Heart left ventricle (tissue), 13 donors: ENCODE measurements at regions not wholly inside any gene's neighbourhood (a gene's known extent, or its start where the extent isn't known, plus 50 kb on each side); places are given as distances from the start of the nearest gene placed in this dataset.

Experiments used
- CTCF ChIP-seq, 12 donors: fragments of 200-600 bp; sonication (generic) in 4 of 12; IDR thresholded peaks; one replicate each; pipeline versions ENCODE4 v1.5.0 to v1.8.0; 2018 to 2022; ENCODE audit warnings: antibody characterized with exemption in 12 of 12, mild to moderate bottlenecking in 5 of 12
- POLR2A ChIP-seq, 2 donors: fragments of 450-650 bp; IDR thresholded peaks; one replicate each; pipeline ENCODE4 v1.6.1; 2017; ENCODE audit warnings: antibody characterized with exemption in 2 of 2, mild to moderate bottlenecking in 2 of 2, moderate library complexity in 2 of 2
- donor health status: ischemic (EF 13 %, LVEDD 7.1; RV severe dilation, severe dysfunction).
- donor health status: DM: no; HTN: yes; CAD: no.
- donor health status: DM: no; HTN: no; CAD: no.
- donor health status: ischemic (EF 25% LVEDD 6.9; RV normal size, moderate dysfunction).
- donor health status: ischemic (EF 25% LVEDD 5.7; RV mildly dilated, moderate dysfunction).
- donor health status: ischemic (EF 35%, LVEDD 5.7; RV mildly dilated, moderate dysfunction).
- donor health status: nonischemic (EF 11% LVEDD 7.7; RV severe dilation, severe dysfunction).
- donor health status: DM: yes; HTN: yes; CAD: no.
- donor health status: PGD.
- donor health status: ischemic (EF 29% LVEDD 5.4; RV normal size, mild dysfunction).
- donor health status: nonischemic (EF 23%, LVEDD 6.1; RV moderate dilation, normal function).

GRCh38 chr2:65626831-65627230, 194.4 kb upstream of the SPRED2 start:
- no peak for TF ChIP-seq CTCF (IDR thresholded peaks at IDR 0.05)
- TF ChIP-seq POLR2A (IDR thresholded peaks at IDR 0.05): no peak
